Panc1 (cell line): ENCODE measurements at regions not wholly inside any gene's neighbourhood (a gene's known extent, or its start where the extent isn't known, plus 50 kb on each side); places are given as distances from the start of the nearest gene placed in this dataset.

Experiments used
- ATAC-seq: fragments of 200-7000 bp; cut with Tn5 transposase; 2 replicates; pipeline ENCODE4 v1.9.1; 2020; ENCODE audit warnings: mild to moderate bottlenecking, moderate library complexity
- BruUV-seq: library from RNA; stranded (reverse); fragments of 400-500 nt; replicated peaks from 2 replicates; lab custom pipeline; 2021; lab: Mats Ljungman, UMichigan
- CTCF ChIA-PET: fragments of 300-600 bp; sonication (Branson Sonifier 250); formaldehyde crosslinking; loops from one replicate; lab custom pipeline; 2022; ENCODE audit warnings: antibody characterized with exemption; lab: Charles Lee
- POLR2A ChIA-PET: fragments of 300-600 bp; sonication (Branson Sonifier 250); formaldehyde crosslinking; loops from one replicate; lab custom pipeline; 2022; ENCODE audit warnings: antibody characterized with exemption; lab: Charles Lee
- DNase-seq: peaks from one replicate; pipeline ENCODE4 v3.0.0-alpha.2; 2010; ENCODE audit warnings: low read depth, low spot score
- H3K27ac ChIP-seq: 2 replicates; pipeline ENCODE4 v1.5.1; 2011; ENCODE audit warnings: mild to moderate bottlenecking, low read length, inconsistent platforms
- H3K27me3 ChIP-seq: fragments of 200-500 bp; sonication (Bioruptor generic); 2 replicates; pipeline ENCODE4 v1.6.0; 2014; ENCODE audit warnings: low read length, inconsistent platforms; ENCODE audit not compliant: control insufficient read depth, insufficient read depth
- H3K36me3 ChIP-seq: fragments of 200-500 bp; sonication (Bioruptor generic); 2 replicates; pipeline ENCODE4 v1.5.1; 2014; ENCODE audit warnings: inconsistent platforms, mild to moderate bottlenecking, low read length, moderate library complexity; ENCODE audit not compliant: control insufficient read depth, insufficient read depth
- H3K4me1 ChIP-seq: 2 replicates; pipeline ENCODE4 v1.5.1; 2011; ENCODE audit warnings: inconsistent platforms, mild to moderate bottlenecking, low read length, moderate library complexity; ENCODE audit not compliant: control insufficient read depth, insufficient read depth
- H3K4me3 ChIP-seq, 2 experiments: 2 replicates each; pipeline ENCODE4 v1.5.1; 2011 to 2012; ENCODE audit warnings: low read depth in 2 of 2, low read length in 2 of 2, mild to moderate bottlenecking in 2 of 2, inconsistent platforms in 1 of 2, moderate library complexity in 1 of 2
- H3K9me3 ChIP-seq: fragments of 200-500 bp; sonication (Bioruptor generic); 2 replicates; pipeline ENCODE4 v1.5.1; 2014; ENCODE audit warnings: low read depth, mild to moderate bottlenecking, inconsistent platforms, low read length, moderate library complexity; ENCODE audit not compliant: control insufficient read depth, insufficient read depth
- POLR2AphosphoS5 ChIP-seq: IDR thresholded peaks from 2 replicates; pipeline ENCODE4 v1.6.1; 2012; ENCODE audit warnings: mild to moderate bottlenecking, low read depth, low read length, moderate library complexity
- SIN3A ChIP-seq: IDR thresholded peaks from 2 replicates; pipeline ENCODE4 v1.6.1; 2012; ENCODE audit warnings: low read depth, mild to moderate bottlenecking, low read length, moderate library complexity, borderline replicate concordance; ENCODE audit not compliant: insufficient read depth
- TCF7L2 ChIP-seq: IDR thresholded peaks from 2 replicates; pipeline ENCODE4 v1.6.1; 2011; ENCODE audit warnings: mild to moderate bottlenecking, low read depth, low read length, inconsistent platforms
- in situ Hi-C: cut with HindIII; loops from 2 replicates; pipeline ENCODE4 v1.10.0; 2016; ENCODE audit warnings: low sequenced_read_pairs, low pct_unique_long_range_greater_than_20kb
- intact Hi-C: fragments of 100-400 bp; cut with micrococcal nuclease; formaldehyde crosslinking; loops from one replicate; pipeline ENCODE4 v1.10.0; 2022; ENCODE audit not compliant: unreplicated experiment
- TF ChIP-seq, protein P1 (sequence below): fragments of 450-650 bp; IDR thresholded peaks from 2 replicates; pipeline ENCODE4 v1.5.1; 2017; ENCODE audit warnings: mild to moderate bottlenecking
- TF ChIP-seq, protein P2 (sequence below), 2 experiments: IDR thresholded peaks; 2 replicates each; pipeline ENCODE4 v1.6.1; 2011 to 2012; ENCODE audit warnings: low read depth in 2 of 2, control low read depth in 1 of 2, low read length in 1 of 2, mild to moderate bottlenecking in 1 of 2, moderate library complexity in 1 of 2; ENCODE audit not compliant: insufficient read depth in 1 of 2

DNA sequence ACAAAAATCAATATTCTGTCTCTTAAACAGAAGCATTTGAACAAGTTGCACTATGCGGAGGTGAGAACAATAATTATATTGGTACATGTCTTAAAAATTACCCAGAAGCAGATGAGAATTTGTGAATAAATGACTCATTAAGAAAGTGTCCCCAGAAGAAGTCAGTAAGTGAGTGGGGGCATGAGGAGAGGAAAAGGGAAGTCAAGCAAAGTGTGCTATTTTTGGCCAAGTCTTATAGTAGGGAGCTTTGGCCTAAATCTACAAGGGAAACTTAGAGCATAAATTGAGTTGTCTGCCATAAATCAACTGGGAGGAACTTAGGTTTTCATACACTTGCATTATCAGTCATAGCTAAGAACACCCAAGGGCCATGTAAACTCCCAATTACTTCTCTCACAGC, 86.9 kb upstream of the SATB1 start:
- TF ChIP-seq, protein P1, sequence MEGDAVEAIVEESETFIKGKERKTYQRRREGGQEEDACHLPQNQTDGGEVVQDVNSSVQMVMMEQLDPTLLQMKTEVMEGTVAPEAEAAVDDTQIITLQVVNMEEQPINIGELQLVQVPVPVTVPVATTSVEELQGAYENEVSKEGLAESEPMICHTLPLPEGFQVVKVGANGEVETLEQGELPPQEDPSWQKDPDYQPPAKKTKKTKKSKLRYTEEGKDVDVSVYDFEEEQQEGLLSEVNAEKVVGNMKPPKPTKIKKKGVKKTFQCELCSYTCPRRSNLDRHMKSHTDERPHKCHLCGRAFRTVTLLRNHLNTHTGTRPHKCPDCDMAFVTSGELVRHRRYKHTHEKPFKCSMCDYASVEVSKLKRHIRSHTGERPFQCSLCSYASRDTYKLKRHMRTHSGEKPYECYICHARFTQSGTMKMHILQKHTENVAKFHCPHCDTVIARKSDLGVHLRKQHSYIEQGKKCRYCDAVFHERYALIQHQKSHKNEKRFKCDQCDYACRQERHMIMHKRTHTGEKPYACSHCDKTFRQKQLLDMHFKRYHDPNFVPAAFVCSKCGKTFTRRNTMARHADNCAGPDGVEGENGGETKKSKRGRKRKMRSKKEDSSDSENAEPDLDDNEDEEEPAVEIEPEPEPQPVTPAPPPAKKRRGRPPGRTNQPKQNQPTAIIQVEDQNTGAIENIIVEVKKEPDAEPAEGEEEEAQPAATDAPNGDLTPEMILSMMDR: no peak
- TF ChIP-seq POLR2AphosphoS5 (no peak), TCF7L2 (no peak), SIN3A (no peak)
- TF ChIP-seq, protein P2, sequence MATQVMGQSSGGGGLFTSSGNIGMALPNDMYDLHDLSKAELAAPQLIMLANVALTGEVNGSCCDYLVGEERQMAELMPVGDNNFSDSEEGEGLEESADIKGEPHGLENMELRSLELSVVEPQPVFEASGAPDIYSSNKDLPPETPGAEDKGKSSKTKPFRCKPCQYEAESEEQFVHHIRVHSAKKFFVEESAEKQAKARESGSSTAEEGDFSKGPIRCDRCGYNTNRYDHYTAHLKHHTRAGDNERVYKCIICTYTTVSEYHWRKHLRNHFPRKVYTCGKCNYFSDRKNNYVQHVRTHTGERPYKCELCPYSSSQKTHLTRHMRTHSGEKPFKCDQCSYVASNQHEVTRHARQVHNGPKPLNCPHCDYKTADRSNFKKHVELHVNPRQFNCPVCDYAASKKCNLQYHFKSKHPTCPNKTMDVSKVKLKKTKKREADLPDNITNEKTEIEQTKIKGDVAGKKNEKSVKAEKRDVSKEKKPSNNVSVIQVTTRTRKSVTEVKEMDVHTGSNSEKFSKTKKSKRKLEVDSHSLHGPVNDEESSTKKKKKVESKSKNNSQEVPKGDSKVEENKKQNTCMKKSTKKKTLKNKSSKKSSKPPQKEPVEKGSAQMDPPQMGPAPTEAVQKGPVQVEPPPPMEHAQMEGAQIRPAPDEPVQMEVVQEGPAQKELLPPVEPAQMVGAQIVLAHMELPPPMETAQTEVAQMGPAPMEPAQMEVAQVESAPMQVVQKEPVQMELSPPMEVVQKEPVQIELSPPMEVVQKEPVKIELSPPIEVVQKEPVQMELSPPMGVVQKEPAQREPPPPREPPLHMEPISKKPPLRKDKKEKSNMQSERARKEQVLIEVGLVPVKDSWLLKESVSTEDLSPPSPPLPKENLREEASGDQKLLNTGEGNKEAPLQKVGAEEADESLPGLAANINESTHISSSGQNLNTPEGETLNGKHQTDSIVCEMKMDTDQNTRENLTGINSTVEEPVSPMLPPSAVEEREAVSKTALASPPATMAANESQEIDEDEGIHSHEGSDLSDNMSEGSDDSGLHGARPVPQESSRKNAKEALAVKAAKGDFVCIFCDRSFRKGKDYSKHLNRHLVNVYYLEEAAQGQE (IDR thresholded peaks at IDR 0.05; ENCODE audit: insufficient read depth in 1 of 2, low read depth in 2 of 2, low read length in 1 of 2): no peak
- no peaks in the 10 kb centered on the region for H3K9me3 ChIP-seq
- no peaks in the 10 kb centered on the region for H3K4me1 ChIP-seq
- H3K27me3 ChIP-seq: no peaks in the 10 kb centered on the region
- in situ Hi-C loops: no loop called here
- no peak overlapping the region for H3K4me3 ChIP-seq
- BruUV-seq: no TSS peak
- no peaks in the 10 kb centered on the region for H3K36me3 ChIP-seq
- H3K27ac ChIP-seq: no peak overlapping the region
- CTCF ChIA-PET: no interaction called here
- no peak for DNase-seq
- ATAC-seq: no peak
- intact Hi-C loops: no loop called here
- POLR2A ChIA-PET: no interaction called here

DNA sequence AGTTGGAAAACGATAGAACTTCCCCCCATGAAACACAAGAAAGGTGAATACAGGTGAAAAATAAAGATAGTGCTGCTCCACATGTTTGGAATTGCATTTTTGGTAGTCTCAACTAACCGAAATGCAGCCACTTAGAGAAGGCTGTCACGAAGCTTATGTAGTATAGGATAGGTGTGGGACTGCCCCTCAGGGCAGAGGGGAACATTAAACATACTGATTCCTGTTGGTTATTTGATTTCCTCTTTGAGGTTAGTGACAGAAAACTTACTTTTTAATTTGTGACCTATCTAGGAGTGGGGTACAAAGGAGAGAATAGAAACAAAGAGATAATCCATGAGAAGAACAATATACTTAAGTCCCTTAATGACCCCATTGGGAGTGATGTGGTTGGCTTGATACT, 85.8 kb upstream of the SATB1 start:
- H3K4me3 ChIP-seq: no peak overlapping the region
- intact Hi-C loops: no loop called here
- CTCF ChIA-PET: no interaction called here
- H3K36me3 ChIP-seq: no peaks in the 10 kb centered on the region
- in situ Hi-C loops: no loop called here
- no peaks in the 10 kb centered on the region for H3K9me3 ChIP-seq
- no peak overlapping the region for H3K27ac ChIP-seq
- ATAC-seq (no peak), DNase-seq (no peak)
- BruUV-seq: no TSS peak
- POLR2A ChIA-PET: no interaction called here
- TF ChIP-seq, protein P2 (IDR thresholded peaks at IDR 0.05; ENCODE audit: insufficient read depth in 1 of 2, low read depth in 2 of 2, low read length in 1 of 2): no peak
- TF ChIP-seq TCF7L2 (no peak), POLR2AphosphoS5 (no peak), SIN3A (no peak)
- TF ChIP-seq, protein P1: no peak
- H3K4me1 ChIP-seq: no peaks in the 10 kb centered on the region
- H3K27me3 ChIP-seq: no peaks in the 10 kb centered on the region
